ENCODE measurements at regions not wholly inside any gene's neighbourhood (a gene's known extent, or its start where the extent isn't known, plus 50 kb on each side); places are given as distances from the start of the nearest gene placed in this dataset.

GRCh38 chr9:90102292-90102901 is 497.6 kb downstream of the GADD45G start:
- peak; percentile 91 for DNase-seq

DNA sequence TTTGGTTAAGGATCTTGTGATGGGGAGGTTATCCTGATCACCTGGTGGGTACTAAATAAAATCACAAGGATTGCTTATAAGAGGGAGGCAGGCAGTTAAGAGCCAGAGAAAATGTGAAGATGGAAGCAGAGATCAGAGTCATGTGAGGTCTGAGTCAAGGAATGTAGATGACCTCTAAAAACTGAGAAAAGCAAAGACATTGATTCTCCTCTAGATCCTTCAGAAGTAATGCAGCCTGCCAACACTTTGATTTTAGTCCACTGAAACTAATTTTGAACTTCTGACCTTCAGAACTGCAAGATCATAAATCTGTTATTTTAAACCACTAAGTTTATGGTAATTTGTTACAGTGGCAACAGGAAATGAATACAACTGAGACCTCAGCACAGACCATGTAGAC is 499.0 kb downstream of the GADD45G start:
- DNase-seq = no peak

DNA sequence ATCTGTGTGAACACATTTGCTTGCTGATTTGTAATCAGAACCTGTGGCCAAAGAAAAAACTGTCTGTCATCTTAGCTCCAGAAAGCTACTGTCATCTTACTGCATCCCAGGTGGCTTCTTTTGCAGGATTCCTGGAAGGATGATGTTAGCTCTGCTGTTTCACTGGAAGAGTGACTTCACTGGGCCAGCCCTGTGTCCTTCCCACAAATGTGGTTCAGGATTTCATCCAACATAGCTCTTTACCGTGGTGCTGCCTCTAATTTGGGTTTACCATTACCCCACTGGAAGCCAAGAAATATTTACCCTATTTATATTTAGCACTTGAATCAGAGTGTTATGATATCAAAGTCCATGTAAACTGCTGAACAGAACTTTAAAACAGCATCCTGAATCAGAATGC is 501.0 kb downstream of the GADD45G start:
- DNase-seq = peak; percentile 68

DNA sequence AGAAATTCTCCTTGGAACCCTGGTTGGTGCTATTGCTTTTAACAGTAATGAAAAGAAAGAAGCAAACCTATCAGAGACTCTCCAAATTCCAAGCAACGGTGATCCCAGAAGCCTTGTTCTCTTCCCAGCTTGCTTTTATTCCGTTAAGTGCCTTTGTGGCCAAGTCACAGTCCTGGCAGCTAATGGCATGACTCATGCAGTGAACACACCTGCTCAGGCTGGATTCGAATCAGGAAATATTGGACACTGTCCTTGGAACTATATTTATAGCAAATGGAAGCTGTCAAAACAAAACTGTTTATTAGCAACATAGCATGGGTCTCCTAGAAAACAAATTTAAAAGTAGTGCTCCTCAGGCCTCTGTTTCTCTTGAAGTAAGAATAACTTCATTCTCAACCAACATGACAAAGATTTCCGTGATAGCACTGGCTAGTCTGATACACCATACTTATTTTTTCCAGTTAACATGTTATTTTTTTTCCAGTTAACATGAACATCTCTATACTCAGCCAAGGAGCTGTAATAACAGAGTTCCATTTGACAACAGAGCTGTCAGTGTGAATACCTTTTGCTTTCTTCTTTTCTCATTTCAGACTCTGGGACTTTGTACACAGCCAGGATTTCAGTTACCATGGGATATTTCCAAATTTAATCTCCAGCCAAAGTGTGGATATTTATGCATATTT is 502.4 kb downstream of the GADD45G start:
- DNase-seq = peak; percentile 95

GRCh38 chr9:90107726-90108655 is 503.2 kb downstream of the GADD45G start:
- DNase-seq = peak; percentile 70

DNA sequence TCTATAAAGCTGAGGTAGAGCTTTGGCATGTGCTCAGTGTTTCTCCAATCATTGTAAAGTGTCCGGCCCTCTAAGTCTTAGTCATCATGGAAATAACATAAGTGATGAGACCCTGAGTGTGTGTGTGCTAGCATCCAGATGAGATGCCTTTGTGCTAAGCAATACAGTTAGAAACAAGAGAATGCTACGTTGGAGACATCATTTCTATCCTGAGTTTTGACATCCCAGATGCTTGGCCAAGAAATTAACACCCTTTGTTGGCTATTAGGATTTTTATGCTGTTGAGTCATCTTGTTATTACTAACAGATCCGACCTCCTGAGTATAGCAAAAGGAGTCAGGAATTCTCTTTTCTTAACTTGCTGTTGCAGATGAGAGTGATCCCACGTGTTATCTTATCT is 508.0 kb downstream of the GADD45G start:
- DNase-seq = no peak

- no peak for DNase-seq
These were observed 510.0 kb downstream of the GADD45G start for GRCh38 chr9:90114641-90115425.

DNA sequence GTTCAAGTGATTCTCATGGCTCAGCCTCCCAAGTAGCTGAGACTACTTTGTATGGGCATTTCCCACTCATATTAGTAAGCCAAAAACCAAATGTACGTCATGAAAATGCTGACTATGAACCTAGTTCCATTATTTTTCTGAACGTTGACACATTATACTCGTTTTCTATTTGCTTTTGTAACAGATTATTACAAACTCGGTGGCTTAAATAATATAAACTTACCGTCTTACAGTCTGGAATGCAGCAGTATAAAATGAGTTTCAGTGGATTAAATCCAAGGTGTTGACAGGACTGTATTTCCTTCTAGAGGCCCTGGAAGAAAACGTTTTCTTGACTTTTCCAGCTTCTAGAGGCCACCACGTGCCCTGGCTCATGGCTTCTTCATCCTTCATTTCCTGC is 517.0 kb downstream of the GADD45G start:
- DNase-seq = no peak

DNA sequence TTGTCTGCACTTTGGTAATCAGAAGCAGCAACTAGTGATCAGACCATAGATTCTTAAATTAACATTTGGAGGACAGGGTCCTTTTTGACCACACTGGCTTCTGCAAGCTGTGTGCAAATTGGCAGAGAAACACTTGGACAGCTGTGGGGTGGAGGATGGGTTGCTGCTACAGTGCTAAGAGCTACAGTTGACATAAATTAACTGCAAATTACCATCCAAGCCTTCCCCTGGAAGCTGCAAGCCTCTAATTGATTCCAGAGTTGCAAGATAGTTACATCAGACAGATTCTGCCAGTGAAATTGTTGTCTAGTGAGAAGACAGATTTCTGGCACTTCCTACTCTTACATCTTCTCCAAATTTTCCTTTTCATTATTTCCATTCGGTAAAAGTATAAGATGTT is 517.7 kb downstream of the DIRAS2 start:
- DNase-seq = peak; percentile 91

DNA sequence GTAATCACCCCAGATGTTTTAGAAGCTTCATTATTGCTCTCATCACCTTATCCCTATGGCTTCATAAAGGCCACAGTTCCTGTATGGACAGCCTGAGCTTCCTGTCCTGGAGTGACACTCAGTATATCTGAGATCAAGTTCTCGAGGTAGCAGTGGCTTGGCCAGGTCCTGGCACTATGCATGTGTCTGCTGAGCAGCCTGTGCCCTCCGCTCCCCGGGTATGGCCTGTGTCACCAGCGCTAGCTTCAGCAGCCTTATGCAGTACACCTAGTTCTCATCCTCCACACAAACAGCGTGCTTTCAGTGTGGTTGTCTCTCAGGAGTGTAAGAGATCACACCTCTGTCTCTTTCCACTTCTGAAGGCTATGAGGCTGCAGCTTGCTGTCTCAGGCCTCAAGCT is 514.7 kb downstream of the DIRAS2 start:
- no peak for DNase-seq

GRCh38 chr9:90128587-90129190 is 513.9 kb downstream of the DIRAS2 start:
- DNase-seq = no peak

DNA sequence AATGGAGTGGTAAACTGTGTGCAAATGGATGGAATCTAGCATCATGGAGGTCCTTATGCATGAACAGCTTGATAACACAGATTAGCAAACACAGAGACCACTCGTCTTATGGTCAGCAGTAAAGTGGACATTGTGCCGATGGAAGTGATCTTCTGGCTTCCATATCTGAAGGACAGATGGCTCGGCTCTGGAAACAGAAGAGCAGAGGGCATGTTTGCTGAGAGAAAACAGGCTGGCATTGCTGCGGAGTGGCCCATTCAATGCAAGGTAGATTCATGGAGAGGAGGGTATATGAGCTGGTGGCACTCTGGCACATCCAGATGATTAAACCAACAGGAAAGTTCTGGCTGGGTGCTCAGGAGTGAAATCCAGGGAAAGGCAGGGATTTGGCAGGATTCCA is 513.2 kb downstream of the DIRAS2 start:
- no peak for DNase-seq

DNA sequence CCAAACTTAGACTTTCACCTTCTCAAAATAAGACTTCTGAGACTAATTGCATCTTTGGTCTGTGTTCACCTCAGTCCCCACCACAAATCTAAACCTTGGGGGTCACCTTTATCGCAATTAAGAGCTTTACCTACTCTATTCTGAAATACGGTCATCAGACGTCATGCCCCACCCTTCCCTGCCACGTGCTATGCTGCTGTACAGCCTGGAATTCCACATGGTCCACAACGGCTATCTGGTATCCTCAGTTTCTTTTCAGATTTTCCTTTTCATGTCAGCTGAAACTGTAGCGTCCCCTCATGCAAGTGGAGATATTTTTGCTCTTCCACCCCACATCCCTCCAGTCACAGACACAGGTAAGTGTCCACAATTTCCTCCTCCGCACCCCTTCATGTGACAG is 511.1 kb downstream of the DIRAS2 start:
- no peak for DNase-seq

GRCh38 chr9:90132866-90133265 is 509.8 kb downstream of the DIRAS2 start:
- DNase-seq = no peak

DNA sequence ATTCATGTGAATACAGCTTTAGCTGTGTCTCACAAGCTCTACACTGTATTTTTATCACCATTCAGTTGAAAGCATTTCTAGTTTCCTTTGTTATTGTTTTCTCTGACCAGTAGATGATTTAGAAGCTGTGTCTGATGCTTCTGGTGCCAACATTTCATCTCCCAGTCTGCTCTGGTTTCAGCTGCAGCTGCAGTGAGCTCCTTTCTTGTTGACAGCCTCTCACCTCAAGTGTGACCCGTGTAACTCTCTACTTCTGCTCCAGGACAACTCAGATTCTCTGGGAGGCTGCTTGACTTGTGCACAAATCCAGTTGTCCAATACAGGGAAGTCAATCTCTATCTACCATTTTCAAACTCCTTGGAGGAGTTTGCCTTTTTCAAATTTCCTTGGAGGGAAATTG is 504.8 kb downstream of the DIRAS2 start:
- DNase-seq = peak; percentile 37

DNA sequence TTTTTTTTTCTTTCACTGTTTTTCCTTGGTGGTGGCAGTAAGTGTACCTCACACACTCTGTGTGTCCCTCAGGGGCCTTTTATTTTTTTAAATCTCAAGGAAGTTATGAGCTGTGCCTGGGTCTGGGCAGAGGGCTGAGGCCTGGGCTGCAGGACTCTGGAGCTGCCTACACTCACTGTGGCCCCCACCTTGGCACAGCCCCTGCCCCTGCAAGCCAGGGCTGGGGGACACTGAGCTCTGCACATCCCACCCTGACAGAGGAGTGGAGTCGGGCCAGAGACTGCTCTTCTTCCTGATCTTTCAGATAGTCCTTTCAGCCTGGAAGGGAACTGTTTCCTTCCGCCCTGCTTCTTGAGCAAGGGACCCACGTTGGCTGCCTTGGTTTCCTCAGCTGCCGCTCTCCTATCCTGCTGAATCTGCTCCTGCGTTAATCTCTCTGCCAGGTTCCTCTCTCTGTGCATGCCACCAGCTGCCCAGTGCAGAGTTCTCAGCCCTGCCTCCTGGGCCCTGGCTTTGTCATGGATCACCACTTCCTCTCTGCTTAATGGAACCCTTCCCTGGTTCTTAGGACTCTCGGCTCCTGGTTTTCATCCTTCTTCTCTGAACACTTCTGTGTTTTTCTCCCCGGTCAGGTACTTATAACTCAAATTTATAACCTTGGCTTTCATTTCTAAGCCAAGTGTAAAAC is 502.3 kb downstream of the DIRAS2 start:
- DNase-seq = no peak

- peak; percentile 58 for DNase-seq
These were observed 500.9 kb downstream of the DIRAS2 start for GRCh38 chr9:90141723-90142122.

DNA sequence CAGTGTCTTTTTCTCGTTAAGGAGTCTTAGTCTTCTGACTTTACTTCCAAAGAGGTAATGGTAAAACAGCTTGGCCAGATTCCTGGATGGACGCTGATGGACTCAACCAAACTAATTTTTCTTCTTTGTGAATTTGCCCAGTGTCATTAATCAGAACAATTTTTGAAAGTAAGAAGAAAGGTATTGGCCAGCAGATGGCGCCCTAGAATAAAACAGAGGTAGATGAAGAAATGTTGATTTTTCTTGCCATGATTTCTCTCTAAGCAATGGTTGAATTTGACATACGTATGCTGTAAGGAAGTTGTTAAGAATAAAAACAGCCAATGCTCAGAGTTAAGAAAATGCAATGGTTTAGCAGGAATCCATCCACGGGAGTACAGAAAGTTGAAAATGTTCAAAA is 500.0 kb downstream of the DIRAS2 start:
- DNase-seq = peak; percentile 73

DNA sequence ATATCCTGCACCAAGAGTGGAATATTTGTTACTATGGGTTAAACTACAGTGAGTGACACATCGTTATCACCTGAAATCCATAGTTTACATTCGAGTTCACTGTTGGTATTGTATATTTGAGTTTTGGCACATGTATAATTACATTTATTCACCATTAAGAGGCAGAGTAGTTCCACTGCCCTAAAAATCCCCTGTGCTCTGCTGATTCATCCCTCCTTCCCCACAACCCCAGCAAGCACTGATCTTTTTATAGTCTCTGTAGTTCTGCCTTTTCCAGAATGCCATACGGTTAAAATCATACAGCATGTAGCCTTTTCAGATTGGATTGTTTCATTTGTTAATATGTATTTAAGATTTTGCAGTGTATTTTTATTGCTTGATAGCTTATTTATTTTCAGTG is 495.2 kb downstream of the DIRAS2 start:
- no peak for DNase-seq

DNA sequence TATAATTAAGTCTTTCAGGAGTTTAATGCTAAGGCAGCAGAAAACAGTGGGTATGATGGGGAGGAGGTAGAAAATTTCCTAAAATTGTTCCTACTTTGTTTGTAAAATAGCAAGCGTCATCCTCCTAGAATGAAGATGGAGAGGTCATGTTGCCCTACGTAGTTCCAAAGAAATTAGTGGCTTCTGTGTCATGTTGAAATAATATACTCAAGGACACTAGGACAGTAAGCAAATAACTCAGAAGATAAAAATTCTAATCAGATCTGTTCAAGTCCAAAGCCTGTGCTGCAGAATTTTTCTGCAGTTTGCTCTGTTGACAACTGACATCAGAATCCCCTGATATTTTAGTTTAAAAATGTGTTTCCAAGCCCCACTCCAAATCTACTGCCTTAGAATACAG is 486.3 kb downstream of the DIRAS2 start:
- DNase-seq = no peak

- DNase-seq = no peak
These were observed 480.3 kb downstream of the DIRAS2 start for GRCh38 chr9:90162326-90162725.
